Aorta (tissue), 5 donors: ENCODE measurements at regions not wholly inside any gene's neighbourhood (a gene's known extent, or its start where the extent isn't known, plus 50 kb on each side); places are given as distances from the start of the nearest gene placed in this dataset.
"Not testable (repeated sequence)": the region's sequence is repeated elsewhere in the genome, so short reads cannot be mapped to it uniquely, and the experiment has no call there.

Source experiments
- ATAC-seq: fragments of 200-7000 bp; cut with Tn5 transposase; one replicate; pipeline ENCODE4 v1.9.1; 2022; ENCODE audit warnings: moderate library complexity; ENCODE audit not compliant: low FRiP score
- DNase-seq, 2 donors: peaks; one replicate each; pipeline ENCODE4 v3.0.0-alpha.2; 2020
- H3K27ac ChIP-seq, 2 donors: one replicate each; pipeline ENCODE4 v1.5.1; 2013; ENCODE audit warnings: low read length in 2 of 2, mild to moderate bottlenecking in 2 of 2, moderate library complexity in 2 of 2, control low read depth in 1 of 2, inconsistent platforms in 1 of 2, low read depth in 1 of 2
- H3K27me3 ChIP-seq, 2 donors: one replicate each; pipeline ENCODE4 v1.6.1; 2013; ENCODE audit warnings: control low read depth in 1 of 2, low read length in 1 of 2, mild to moderate bottlenecking in 1 of 2, moderate library complexity in 1 of 2; ENCODE audit not compliant: insufficient read depth in 2 of 2, control insufficient read depth in 1 of 2
- H3K36me3 ChIP-seq, 2 donors: one replicate each; pipeline ENCODE4 v1.6.1; 2013; ENCODE audit warnings: control low read depth in 1 of 2, low read length in 1 of 2, mild to moderate bottlenecking in 1 of 2; ENCODE audit not compliant: insufficient read depth in 2 of 2, control insufficient read depth in 1 of 2
- H3K4me1 ChIP-seq, 2 donors: one replicate each; pipeline ENCODE4 v1.6.1; 2013; ENCODE audit warnings: low read length in 2 of 2, control low read depth in 1 of 2, mild to moderate bottlenecking in 1 of 2, moderate library complexity in 1 of 2; ENCODE audit not compliant: insufficient read depth in 2 of 2, control insufficient read depth in 1 of 2
- H3K4me3 ChIP-seq, 2 donors: one replicate each; pipeline ENCODE4 v1.5.1; 2013; ENCODE audit warnings: low read length in 2 of 2, control low read depth in 1 of 2, mild to moderate bottlenecking in 1 of 2
- H3K9me3 ChIP-seq: one replicate; pipeline ENCODE4 v1.6.1; 2013; ENCODE audit warnings: mild to moderate bottlenecking, low read length; ENCODE audit not compliant: control insufficient read depth
- WGBS, 2 donors: extraction: QIAGEN DNeasy Blood & Tissue Kit; methylation state at CpG; one replicate each; pipeline ENCODE4 v1.1.7; 2013; 5-methylcytosine and 5-hydroxymethylcytosine counted together
- intact Hi-C, 2 donors: fragments of 100-400 bp; cut with DNase I; formaldehyde crosslinking; loops; one replicate each; pipeline versions ENCODE4 v1.14.2 to v1.15.0; 2022
- donor health status: healthy with polysubstance abuse.
- donor health status: Bipolar disorder and iron deficiency.
- donor health status: DM: no; HTN: no; CAD: no.
- donor health status: DM: no; HTN: no; CAD: no.
- donor health status: DM: yes; HTN: yes; CAD: no.

DNA sequence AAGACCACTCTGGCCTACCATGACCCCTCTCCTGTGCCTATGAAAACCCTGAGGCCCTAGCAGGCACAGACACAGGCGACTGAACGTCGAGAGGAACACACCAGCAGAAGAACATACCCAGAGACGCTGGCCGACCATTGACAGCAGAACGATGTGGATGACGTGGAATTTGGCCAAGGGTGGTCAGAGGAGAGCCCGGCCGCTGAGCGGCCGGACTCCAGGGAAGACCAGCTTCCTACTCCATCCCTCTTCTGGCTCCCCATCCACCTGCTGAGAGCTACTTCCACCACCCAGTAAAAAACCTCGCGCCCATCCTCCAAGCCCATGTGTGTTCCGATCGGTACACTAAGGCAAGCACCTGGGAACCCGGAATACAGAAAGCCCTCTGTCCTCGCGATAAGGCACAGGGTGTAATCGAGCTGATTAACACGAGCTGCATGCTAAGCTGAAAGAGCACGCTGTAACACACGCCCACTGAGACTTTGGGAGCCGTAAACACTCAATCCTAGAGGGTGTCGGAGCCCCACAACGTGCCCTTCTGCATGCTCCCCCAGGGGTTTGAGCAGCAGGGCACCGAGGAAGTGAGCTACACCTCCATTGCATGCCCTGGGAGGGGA, 150.3 kb downstream of the CENPF start:
- H3K36me3 ChIP-seq, result no peaks in the 10 kb centered on the region
- DNase-seq (no peak), ATAC-seq (no peak)
- intact Hi-C loops, result no loop called here
- H3K27ac ChIP-seq, result no peak overlapping the region
- no peak overlapping the region for H3K4me3 ChIP-seq
- WGBS, 2 donors, result 80 to 82% methylated on average over 26 of the region's 26 CpGs
- no peaks in the 10 kb centered on the region for H3K27me3 ChIP-seq
- H3K4me1 ChIP-seq, result no peaks in the 10 kb centered on the region
- peaks cover 2% of the 10 kb centered on the region for H3K9me3 ChIP-seq

DNA sequence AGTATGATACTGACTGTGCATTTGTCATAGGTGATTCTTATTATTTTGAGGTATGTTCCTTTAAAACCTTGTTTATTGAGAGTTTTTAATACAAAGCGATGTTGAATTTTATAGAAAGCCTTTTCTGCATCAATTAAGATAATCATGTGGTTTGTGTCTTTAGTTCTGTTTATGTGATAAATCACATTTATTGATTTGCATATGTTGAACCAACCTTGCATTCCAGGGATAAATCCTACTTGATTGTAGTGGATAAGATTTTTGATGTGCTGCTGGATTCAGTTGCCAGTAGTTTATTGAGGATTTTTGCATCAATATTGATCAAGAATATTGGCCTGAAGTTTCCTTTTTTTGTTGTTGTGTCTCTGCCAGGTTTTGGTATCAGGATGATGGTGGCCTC, 158.0 kb downstream of the CENPF start:
- no peak for DNase-seq
- intact Hi-C loops, result no loop called here
- Histone ChIP-seq H3K36me3 (no peaks in the 10 kb centered on the region), H3K27me3 (peaks cover 0 to 1% of the 10 kb centered on the region in 2 donors), H3K9me3 (peaks cover 8% of the 10 kb centered on the region), H3K4me1 (no peaks in the 10 kb centered on the region), H3K4me3 (no peak overlapping the region), H3K27ac (no peak overlapping the region)
- ATAC-seq, result no peak
- WGBS, 2 donors, result 78 to 82% methylated on average over 1 of the region's 1 CpG

- DNase-seq (no peak), ATAC-seq (no peak)
- Histone ChIP-seq H3K4me3 (no peak overlapping the region), H3K27ac (no peak overlapping the region), H3K27me3 (peaks cover 0 to 1% of the 10 kb centered on the region in 2 donors), H3K36me3 (no peaks in the 10 kb centered on the region), H3K9me3 (peaks cover 6% of the 10 kb centered on the region), H3K4me1 (no peaks in the 10 kb centered on the region)
- intact Hi-C loops, result no loop called here
Observed at GRCh38 chr1:214762902-214763301, 159.9 kb downstream of the CENPF start.

- peaks cover 6% of the 10 kb centered on the region for H3K9me3 ChIP-seq
- H3K4me3 ChIP-seq, result no peak overlapping the region
- no peak for DNase-seq
- peaks cover 0 to 1% of the 10 kb centered on the region in 2 donors for H3K27me3 ChIP-seq
- no peak overlapping the region for H3K27ac ChIP-seq
- WGBS, 2 donors, result 67 to 72% methylated on average over 1 of the region's 1 CpG
- H3K36me3 ChIP-seq, result no peaks in the 10 kb centered on the region
- H3K4me1 ChIP-seq, result no peaks in the 10 kb centered on the region
- ATAC-seq, result peak; percentile 41
- intact Hi-C loops, result no loop called here
Observed at GRCh38 chr1:214764502-214764901, 161.5 kb downstream of the CENPF start.

- H3K9me3 ChIP-seq, result peaks cover 3% of the 10 kb centered on the region
- DNase-seq, result no peak
- H3K4me3 ChIP-seq, result no peak overlapping the region
- no peaks in the 10 kb centered on the region for H3K27me3 ChIP-seq
- H3K4me1 ChIP-seq, result no peaks in the 10 kb centered on the region
- intact Hi-C loops, result no loop called here
- H3K36me3 ChIP-seq, result no peaks in the 10 kb centered on the region
- ATAC-seq, result no peak
- no peak overlapping the region for H3K27ac ChIP-seq
Observed at GRCh38 chr1:214767221-214767620, 164.2 kb downstream of the CENPF start.

DNA sequence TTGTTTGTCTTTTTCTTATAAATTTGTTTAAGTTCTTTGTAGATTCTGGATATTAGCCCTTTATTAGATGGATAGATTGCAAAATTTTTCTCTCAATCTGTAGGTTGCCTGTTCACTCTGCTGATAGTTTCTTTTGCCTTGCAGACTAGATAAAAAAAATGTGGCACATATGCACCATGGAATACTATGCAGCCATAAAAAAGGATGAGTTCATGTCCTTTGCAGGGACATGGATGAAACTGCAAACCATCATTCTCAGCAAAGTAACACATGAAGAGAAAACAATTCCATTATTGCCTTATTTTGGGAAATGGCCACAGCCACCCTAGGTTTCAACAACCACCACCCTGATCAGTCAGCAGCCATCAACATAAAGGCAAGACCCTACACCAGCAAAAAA, 166.7 kb downstream of the CENPF start:
- H3K27ac ChIP-seq, intact Hi-C loops, H3K36me3 ChIP-seq, ATAC-seq, H3K9me3 ChIP-seq, DNase-seq, H3K4me1 ChIP-seq, H3K4me3 ChIP-seq, H3K27me3 ChIP-seq: not testable (repeated sequence)

DNA sequence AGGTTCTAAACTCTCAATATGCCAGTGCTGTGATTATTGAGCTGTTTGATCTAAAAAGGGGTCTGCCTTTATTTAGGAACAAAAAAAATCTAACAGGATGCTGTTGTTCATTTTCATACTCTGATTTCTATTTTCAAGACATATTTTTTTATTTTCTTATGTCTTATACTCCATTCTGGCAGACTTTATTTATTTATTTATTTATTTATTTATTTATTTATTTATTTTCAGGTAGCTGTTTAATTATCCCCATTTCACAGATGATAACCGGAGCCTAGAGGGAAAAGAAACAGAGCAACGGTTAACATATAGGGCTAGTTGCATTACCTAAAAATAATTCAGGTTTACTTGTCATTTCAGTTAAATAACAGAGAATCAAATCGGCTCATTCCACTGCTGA, 174.4 kb downstream of the CENPF start:
- DNase-seq, result no peak
- intact Hi-C loops, result no loop called here

DNA sequence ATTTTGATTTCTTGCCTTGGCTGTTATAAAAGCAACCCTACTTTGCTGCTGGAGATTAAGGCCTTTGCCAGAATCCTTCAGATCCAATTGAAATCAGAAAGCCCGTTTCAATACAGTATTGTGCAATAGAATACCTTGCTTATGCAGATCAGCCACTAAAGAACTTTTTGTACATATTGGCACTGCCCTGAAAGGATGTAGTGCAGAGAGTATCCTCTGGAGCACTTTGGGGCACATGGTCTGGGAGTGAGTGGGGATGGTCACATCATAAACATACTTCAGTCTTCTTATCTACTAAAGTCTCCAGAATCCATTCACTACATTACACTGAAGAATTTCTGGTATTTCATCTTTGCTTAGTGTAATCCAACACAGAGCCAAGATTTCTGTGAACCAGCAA, 189.0 kb downstream of the CENPF start:
- intact Hi-C loops, result no loop called here
- DNase-seq (no peak), ATAC-seq (no peak)
- Histone ChIP-seq H3K27ac (no peak overlapping the region), H3K4me1 (no peaks in the 10 kb centered on the region), H3K4me3 (no peak overlapping the region), H3K36me3 (no peaks in the 10 kb centered on the region), H3K27me3 (peaks cover 0 to 2% of the 10 kb centered on the region in 2 donors), H3K9me3 (no peaks in the 10 kb centered on the region)
- WGBS, 2 donors, result 54 to 58% methylated on average over 1 of the region's 1 CpG

More for the DNA sequence above, 174.4 kb downstream of the CENPF start:
- 88 to 95% methylated on average over 3 of the region's 3 CpGs for WGBS, 2 donors
- no peak overlapping the region for H3K4me3 ChIP-seq
- H3K27me3 ChIP-seq, result no peaks in the 10 kb centered on the region
- no peak for ATAC-seq
- no peaks in the 10 kb centered on the region for H3K36me3 ChIP-seq
- no peaks in the 10 kb centered on the region for H3K9me3 ChIP-seq
- H3K27ac ChIP-seq, result no peak overlapping the region
- H3K4me1 ChIP-seq, result no peaks in the 10 kb centered on the region

DNA sequence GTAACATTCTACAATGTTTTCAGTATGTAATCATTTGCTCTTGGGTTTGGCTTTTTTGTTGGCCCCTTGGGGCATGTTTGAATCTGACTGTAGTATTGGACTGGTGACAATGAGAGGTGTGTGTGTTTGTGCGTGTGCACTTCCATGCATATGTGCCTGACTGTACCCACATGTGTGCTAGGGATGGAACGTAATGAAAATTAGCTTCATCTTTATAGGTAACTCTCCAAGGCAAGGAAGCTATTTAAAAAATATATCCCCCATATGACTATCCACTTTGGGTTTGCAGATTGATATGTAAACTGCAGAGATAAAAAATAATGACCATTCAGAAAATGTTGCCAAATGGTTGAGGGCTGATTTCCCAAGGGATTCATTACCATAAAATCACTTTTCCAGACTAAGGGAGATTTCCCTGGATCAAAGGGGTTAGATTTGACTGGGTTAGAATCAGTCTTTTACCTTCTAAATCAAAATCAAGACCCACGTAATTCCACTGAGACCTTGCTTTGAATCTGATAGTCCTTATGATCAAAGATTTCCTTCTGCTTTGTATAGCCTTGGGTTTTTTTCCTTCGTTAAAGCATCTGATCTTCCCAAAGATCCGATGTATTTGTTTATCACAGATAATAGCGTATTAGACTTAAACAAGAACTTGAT, 189.7 kb downstream of the CENPF start:
- DNase-seq (no peak), ATAC-seq (no peak)
- Histone ChIP-seq H3K27ac (no peak overlapping the region), H3K36me3 (no peaks in the 10 kb centered on the region), H3K4me3 (no peak overlapping the region), H3K4me1 (no peaks in the 10 kb centered on the region), H3K27me3 (peaks cover 0 to 2% of the 10 kb centered on the region in 2 donors), H3K9me3 (no peaks in the 10 kb centered on the region)
- intact Hi-C loops, result no loop called here
- 74 to 76% methylated on average over 6 of the region's 6 CpGs for WGBS, 2 donors
